GM18505 (cell line): ENCODE measurements at regions not wholly inside any gene's neighbourhood (a gene's known extent, or its start where the extent isn't known, plus 50 kb on each side); places are given as distances from the start of the nearest gene placed in this dataset.
"Not testable (repeated sequence)": the region's sequence is repeated elsewhere in the genome, so short reads cannot be mapped to it uniquely, and the experiment has no call there.

Experiments used
- ATAC-seq: cut with Tn5 transposase; IDR thresholded peaks from one replicate; pipeline ENCODE4 v1.9.1; 2021; ENCODE audit not compliant: unreplicated experiment
- POLR2A ChIP-seq: IDR thresholded peaks from 4 replicates; pipeline ENCODE4 v1.6.1; 2011; ENCODE audit warnings: borderline replicate concordance; ENCODE audit not compliant: insufficient read depth, insufficient read length; ENCODE audit errors: extremely low read depth

DNA sequence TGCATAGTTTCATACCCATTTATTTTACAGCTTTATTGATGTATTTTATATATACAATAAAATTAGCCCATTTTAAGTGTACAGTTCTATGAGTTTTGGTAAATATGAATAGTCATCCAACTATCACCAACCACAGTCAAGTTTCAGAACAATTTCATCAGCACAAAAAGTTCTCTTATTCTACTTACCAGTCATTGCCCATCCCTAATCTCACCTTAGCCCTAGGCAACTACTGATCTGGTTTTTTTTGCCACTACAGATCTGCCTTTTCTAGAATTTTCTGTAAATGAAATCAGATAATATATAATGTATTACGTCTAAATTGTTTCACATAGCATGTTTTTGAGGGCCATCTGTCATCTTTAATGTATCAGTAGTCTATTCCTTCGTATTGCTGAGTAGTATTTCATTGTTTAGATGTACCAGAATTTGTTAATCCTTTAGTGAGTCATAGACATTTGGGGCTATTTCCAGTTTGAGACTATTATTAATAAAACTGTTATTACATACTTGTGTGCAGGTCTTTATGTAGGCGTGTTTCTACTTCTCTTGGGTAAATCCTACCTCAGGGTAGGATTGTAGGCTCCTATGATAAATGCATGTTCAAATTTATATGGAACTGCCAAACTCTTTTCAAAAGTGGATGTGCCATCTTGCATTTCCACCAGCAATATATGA lies 198.5 kb upstream of the ADAMTSL1 start:
- no peak for TF ChIP-seq POLR2A
- no peak for ATAC-seq

- TF ChIP-seq POLR2A: no peak
- no peak for ATAC-seq
Measured at GRCh38 chr9:18281291-18281690, 192.7 kb upstream of the ADAMTSL1 start.

- no peak for TF ChIP-seq POLR2A
- ATAC-seq: no peak
Measured at GRCh38 chr9:18294229-18294628, 179.7 kb upstream of the ADAMTSL1 start.

GRCh38 chr9:18296702-18297055 lies 177.3 kb upstream of the ADAMTSL1 start:
- TF ChIP-seq POLR2A: no peak
- ATAC-seq: no peak

GRCh38 chr9:18297056-18297841 lies 176.7 kb upstream of the ADAMTSL1 start:
- ATAC-seq: no peak
- no peak for TF ChIP-seq POLR2A

DNA sequence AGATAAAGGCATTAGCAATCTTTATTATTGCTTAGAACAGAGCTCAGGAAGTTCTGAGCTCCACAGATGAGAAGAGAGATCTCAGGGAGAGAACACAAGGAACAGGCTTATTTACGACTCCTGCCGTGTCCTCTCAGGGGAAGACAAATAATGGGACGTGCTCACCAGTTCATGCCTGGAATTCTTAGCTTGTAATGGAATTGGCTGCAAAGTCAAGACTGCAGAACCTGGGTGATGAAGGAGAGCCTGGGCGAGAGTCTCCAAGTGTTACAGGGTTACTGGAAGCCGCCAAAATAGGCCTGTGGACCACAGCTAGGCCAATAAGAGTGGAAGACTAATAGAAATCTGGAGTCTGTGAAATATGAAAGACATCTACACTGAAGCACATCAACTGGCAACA lies 174.5 kb upstream of the ADAMTSL1 start:
- no peak for TF ChIP-seq POLR2A
- ATAC-seq: no peak

DNA sequence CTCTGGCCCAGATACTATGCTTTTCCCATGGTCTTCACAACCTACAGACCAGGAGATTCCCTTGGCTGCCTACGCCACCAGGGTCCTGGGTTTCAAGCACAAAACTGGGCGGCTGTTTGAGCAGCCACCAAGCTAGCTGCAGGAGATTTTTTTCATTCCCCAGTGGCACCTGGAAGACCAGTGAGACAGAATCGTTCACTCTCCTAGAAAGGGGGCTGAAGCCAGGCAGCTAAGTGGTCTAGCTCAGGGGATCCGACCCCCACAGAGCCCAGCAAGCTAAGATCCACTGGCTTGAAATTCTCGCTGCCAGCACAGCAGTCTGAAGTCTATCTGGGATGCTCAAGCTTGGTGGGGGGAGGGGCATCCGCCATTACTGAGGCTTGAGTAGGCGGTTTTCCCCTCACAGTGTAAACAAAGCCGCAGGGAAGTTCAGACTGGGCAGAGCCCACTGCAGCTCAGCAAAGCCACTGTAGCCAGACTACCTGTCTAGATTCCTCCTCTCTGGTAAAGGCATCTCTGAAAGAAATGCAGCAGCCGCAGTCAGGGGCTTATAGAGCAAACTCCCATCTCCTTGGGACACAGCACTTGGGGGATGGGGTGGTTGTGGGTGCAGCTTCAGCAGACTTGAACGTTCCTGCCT lies 168.7 kb upstream of the ADAMTSL1 start:
- not testable (repeated sequence) for ATAC-seq

- TF ChIP-seq POLR2A: no peak
- ATAC-seq: no peak
Measured at GRCh38 chr9:18314316-18314715, 159.6 kb upstream of the ADAMTSL1 start.

- no peak for TF ChIP-seq POLR2A
- ATAC-seq: no peak
Measured at GRCh38 chr9:18317896-18318295, 156.1 kb upstream of the ADAMTSL1 start.

- no peak for ATAC-seq
- no peak for TF ChIP-seq POLR2A
Measured at GRCh38 chr9:18319918-18320445, 154.0 kb upstream of the ADAMTSL1 start.

DNA sequence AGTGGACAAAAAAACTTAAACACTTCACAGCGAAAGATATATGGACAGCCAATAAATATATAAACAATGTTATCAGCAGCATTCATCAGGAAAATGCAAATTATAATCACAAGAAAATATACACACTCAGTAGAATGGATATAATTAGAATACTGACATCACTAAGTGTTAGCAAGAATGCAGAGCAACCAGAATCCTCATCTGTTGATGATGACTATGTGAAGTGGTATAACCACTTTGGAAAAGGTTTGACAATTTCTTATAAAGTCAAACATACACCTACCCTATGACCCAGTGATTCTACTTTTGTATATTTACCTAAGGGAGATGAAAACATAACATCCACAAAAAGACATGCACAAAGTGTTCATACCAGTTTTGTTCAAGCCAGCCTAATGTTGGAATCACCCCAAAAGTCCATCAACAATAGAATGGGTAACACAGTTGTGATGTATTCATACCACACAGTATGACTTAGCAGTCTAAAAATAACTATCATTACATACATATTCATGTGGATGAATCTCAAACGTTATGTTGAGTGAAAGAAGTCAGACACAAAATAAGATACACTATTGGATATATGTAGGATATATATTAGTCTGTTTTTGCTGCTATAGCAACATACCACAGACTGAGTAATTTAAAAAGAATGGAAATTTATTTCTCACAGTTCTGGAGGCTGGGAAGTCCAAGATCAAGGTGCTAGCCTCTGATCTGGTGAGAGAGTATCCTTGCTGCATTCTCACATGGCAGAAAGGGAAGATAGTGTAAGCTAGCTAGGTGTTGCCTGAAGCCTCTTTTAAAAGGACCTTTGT lies 148.8 kb upstream of the ADAMTSL1 start:
- no peak for ATAC-seq
- no peak for TF ChIP-seq POLR2A

- ATAC-seq: not testable (repeated sequence)
Measured at GRCh38 chr9:18325746-18326011, 148.3 kb upstream of the ADAMTSL1 start.

DNA sequence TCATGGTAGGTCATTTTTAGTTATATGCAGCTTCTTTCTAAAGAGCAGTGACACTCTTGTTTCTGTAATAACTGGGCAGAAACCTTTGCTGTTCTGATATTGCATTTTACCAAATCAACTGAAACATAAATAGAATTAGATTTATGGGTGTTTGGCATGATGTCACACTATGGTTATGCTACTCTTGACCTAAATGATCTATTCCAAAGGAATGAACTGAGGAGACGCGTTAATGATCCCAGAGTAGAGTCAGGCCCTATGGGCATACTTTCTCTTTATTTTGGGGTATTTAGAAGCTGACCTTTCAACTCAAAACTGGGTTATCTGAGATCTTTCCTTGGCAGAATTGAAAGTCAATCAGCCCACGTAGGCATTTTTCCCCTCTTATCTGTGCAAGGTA lies 146.8 kb upstream of the ADAMTSL1 start:
- no peak for TF ChIP-seq POLR2A
- ATAC-seq: no peak
